ENCODE measurements at regions not wholly inside any gene's neighbourhood (a gene's known extent, or its start where the extent isn't known, plus 50 kb on each side); places are given as distances from the start of the nearest gene placed in this dataset.
"Not testable (repeated sequence)": the region's sequence is repeated elsewhere in the genome, so short reads cannot be mapped to it uniquely, and the experiment has no call there.

GRCh38 chr6:57915300-57915699, 597.9 kb downstream of the PRIM2 start:
- H3K4me1 ChIP-seq (ENCODE audit: insufficient read depth, low read length); H3K27me3 ChIP-seq (ENCODE audit: insufficient read depth, low read length); H3K4me3 ChIP-seq (ENCODE audit: low read length); H3K9me3 ChIP-seq (ENCODE audit: low read depth, low read length): not testable (repeated sequence)

- not testable (repeated sequence) for H3K4me3 ChIP-seq (ENCODE audit: low read length); H3K9me3 ChIP-seq (ENCODE audit: low read depth, low read length); H3K27me3 ChIP-seq (ENCODE audit: insufficient read depth, low read length); H3K4me1 ChIP-seq (ENCODE audit: insufficient read depth, low read length)
Observed at GRCh38 chr6:57942966-57943365, 625.5 kb downstream of the PRIM2 start.

- H3K27me3 ChIP-seq (ENCODE audit: insufficient read depth, low read length); H3K9me3 ChIP-seq (ENCODE audit: low read depth, low read length); H3K4me3 ChIP-seq (ENCODE audit: low read length); H3K4me1 ChIP-seq (ENCODE audit: insufficient read depth, low read length): not testable (repeated sequence)
Observed at GRCh38 chr6:57946084-57946768, 628.8 kb downstream of the PRIM2 start.

GRCh38 chr6:57946769-57947091, 629.3 kb downstream of the PRIM2 start:
- H3K27me3 ChIP-seq (ENCODE audit: insufficient read depth, low read length); H3K4me1 ChIP-seq (ENCODE audit: insufficient read depth, low read length); H3K4me3 ChIP-seq (ENCODE audit: low read length); H3K9me3 ChIP-seq (ENCODE audit: low read depth, low read length): not testable (repeated sequence)

GRCh38 chr6:57948481-57948880, 631.1 kb downstream of the PRIM2 start:
- H3K4me3 ChIP-seq (ENCODE audit: low read length); H3K4me1 ChIP-seq (ENCODE audit: insufficient read depth, low read length); H3K9me3 ChIP-seq (ENCODE audit: low read depth, low read length); H3K27me3 ChIP-seq (ENCODE audit: insufficient read depth, low read length): not testable (repeated sequence)

- not testable (repeated sequence) for H3K9me3 ChIP-seq (ENCODE audit: low read depth, low read length); H3K27me3 ChIP-seq (ENCODE audit: insufficient read depth, low read length); H3K4me1 ChIP-seq (ENCODE audit: insufficient read depth, low read length); H3K4me3 ChIP-seq (ENCODE audit: low read length)
Observed at GRCh38 chr6:57950430-57950829, 633.0 kb downstream of the PRIM2 start.

DNA sequence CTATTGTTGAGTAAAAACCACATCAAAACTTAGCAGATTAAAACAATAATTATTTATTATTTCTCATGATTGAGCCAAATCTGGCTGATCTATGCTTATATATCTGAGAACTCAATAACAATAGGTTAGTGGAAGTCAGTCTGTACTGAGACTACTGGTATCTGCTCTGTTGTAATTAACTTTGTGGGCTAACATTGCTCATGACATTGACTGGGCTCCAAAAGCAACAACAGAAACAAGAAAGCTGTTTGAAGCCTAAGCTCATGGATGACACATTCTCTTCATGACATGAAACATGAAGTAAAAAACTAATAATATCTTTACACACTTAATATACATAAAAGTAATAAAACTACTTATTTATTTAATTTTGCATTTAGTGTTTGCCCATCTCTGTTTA, 649.3 kb downstream of the PRIM2 start:
- not testable (repeated sequence) for H3K9me3 ChIP-seq (ENCODE audit: low read depth, low read length); H3K4me1 ChIP-seq (ENCODE audit: insufficient read depth, low read length); H3K27me3 ChIP-seq (ENCODE audit: insufficient read depth, low read length); H3K4me3 ChIP-seq (ENCODE audit: low read length)

DNA sequence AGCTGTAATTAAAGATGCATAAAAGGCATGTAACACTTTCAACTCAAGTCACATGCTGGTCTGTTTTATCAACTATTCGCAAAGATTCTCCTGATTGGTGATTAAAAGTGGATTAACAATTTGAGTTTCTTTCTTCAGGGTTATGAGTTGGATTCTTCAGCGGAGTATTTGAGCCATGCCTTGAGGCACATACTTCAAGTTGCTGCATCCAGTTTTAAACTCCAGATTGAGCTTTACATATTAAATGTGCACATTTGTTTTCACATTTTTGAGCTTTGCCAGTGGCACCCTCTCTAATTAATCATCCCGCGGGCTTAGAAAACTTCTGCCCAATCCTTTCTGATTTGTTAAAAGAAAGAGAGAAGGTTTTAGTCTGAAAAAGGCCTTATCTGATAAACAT, 654.5 kb downstream of the PRIM2 start:
- H3K9me3 ChIP-seq (ENCODE audit: low read depth, low read length); H3K4me1 ChIP-seq (ENCODE audit: insufficient read depth, low read length); H3K4me3 ChIP-seq (ENCODE audit: low read length); H3K27me3 ChIP-seq (ENCODE audit: insufficient read depth, low read length): not testable (repeated sequence)

GRCh38 chr6:57974653-57975052, 657.2 kb downstream of the PRIM2 start:
- Histone ChIP-seq H3K4me3 (ENCODE audit: low read length) (no peak overlapping the region), H3K9me3 (ENCODE audit: low read depth, low read length) (no peaks in the 10 kb centered on the region), H3K4me1 (ENCODE audit: insufficient read depth, low read length) (no peaks in the 10 kb centered on the region), H3K27me3 (ENCODE audit: insufficient read depth, low read length) (no peaks in the 10 kb centered on the region)

GRCh38 chr6:57975127-57975526, 657.7 kb downstream of the PRIM2 start:
- H3K9me3 ChIP-seq (ENCODE audit: low read depth, low read length); H3K4me3 ChIP-seq (ENCODE audit: low read length); H3K4me1 ChIP-seq (ENCODE audit: insufficient read depth, low read length); H3K27me3 ChIP-seq (ENCODE audit: insufficient read depth, low read length): not testable (repeated sequence)

DNA sequence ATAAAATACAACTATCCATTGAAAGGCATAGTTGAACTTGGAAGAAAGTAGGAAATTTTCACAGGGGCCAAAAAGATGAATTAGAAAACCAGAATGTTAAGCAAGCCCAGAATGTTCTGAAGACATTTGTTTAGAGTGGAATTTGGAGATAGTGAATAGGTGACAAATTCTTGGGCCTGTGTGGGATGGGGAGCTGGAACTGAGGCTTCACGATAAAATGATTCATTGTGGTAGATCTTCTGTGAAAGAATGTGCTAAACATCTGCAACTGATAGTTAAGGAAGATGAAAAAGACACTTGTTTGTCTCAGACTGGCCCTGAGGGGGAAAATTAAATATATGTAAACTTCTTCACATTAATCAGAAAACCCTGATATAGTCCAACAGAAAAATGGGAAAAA, 658.9 kb downstream of the PRIM2 start:
- not testable (repeated sequence) for H3K4me1 ChIP-seq (ENCODE audit: insufficient read depth, low read length); H3K9me3 ChIP-seq (ENCODE audit: low read depth, low read length); H3K27me3 ChIP-seq (ENCODE audit: insufficient read depth, low read length); H3K4me3 ChIP-seq (ENCODE audit: low read length)

GRCh38 chr6:57983603-57984002, 666.2 kb downstream of the PRIM2 start:
- not testable (repeated sequence) for H3K4me1 ChIP-seq (ENCODE audit: insufficient read depth, low read length); H3K9me3 ChIP-seq (ENCODE audit: low read depth, low read length); H3K27me3 ChIP-seq (ENCODE audit: insufficient read depth, low read length); H3K4me3 ChIP-seq (ENCODE audit: low read length)

DNA sequence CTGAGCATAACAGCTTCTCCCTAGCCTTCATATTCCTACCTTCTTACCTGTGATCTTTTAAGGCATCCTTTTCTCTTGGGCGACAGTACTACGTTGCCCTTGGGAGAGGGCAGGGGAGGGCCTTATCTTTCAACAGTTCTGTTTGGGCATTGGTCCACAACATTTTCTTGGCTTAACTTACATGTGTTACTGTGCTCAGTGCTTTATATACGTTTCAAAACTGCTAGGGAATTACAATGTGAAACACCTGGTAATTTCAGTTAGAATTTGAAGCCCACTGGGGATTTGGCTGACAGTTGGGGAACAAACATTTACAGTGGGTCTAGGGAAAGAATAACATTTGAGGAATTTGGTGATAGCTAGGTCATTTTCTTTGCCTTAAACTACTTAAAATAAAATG, 667.1 kb downstream of the PRIM2 start:
- H3K4me3 ChIP-seq (ENCODE audit: low read length); H3K4me1 ChIP-seq (ENCODE audit: insufficient read depth, low read length); H3K9me3 ChIP-seq (ENCODE audit: low read depth, low read length): not testable (repeated sequence)

DNA sequence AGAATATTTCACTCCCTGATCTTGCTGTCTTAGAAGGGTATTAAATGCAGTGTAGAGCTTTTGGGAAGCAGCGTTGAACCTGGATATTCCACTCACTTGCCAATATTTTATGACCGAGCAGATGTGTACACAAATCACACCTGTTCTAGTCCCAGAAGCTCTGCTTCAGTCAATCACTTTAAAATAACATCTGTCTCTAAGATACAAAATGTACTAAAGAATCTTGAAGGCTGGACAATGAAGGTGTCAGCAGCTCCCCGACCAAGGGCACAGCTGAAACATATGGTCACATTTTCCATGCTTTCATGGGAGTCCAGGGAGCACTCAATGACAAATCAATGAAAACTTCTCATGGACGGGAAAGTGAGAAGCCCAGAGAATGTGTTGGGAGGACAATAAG, 668.3 kb downstream of the PRIM2 start:
- H3K27me3 ChIP-seq (ENCODE audit: insufficient read depth, low read length): not testable (repeated sequence)

More for the DNA sequence above, 667.1 kb downstream of the PRIM2 start:
- H3K27me3 ChIP-seq (ENCODE audit: insufficient read depth, low read length): not testable (repeated sequence)

DNA sequence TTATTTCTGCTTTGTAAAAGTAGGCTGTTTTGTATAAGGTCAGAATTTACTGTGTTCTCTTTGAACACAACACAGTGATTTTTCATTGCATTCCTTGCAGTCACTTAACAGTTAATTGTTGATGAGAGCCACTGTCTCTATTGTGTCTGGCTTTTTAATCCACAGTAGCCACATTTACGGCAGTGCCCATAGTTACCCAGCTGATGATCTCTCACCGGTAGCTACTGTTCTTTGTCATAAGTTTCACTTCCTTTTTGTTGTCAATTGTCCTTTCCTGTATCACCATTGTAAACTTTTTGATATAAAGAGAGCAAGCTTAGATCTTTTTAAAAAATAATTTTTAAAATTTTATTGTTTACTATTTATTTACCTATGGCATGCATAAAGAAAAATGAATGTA, 669.2 kb downstream of the PRIM2 start:
- not testable (repeated sequence) for H3K9me3 ChIP-seq (ENCODE audit: low read depth, low read length); H3K27me3 ChIP-seq (ENCODE audit: insufficient read depth, low read length); H3K4me3 ChIP-seq (ENCODE audit: low read length); H3K4me1 ChIP-seq (ENCODE audit: insufficient read depth, low read length)

More for the DNA sequence above, 668.3 kb downstream of the PRIM2 start:
- not testable (repeated sequence) for H3K4me1 ChIP-seq (ENCODE audit: insufficient read depth, low read length); H3K4me3 ChIP-seq (ENCODE audit: low read length); H3K9me3 ChIP-seq (ENCODE audit: low read depth, low read length)

GRCh38 chr6:57989520-57990080, 672.2 kb downstream of the PRIM2 start:
- not testable (repeated sequence) for H3K9me3 ChIP-seq (ENCODE audit: low read depth, low read length); H3K4me1 ChIP-seq (ENCODE audit: insufficient read depth, low read length); H3K4me3 ChIP-seq (ENCODE audit: low read length); H3K27me3 ChIP-seq (ENCODE audit: insufficient read depth, low read length)

All from mononuclear cell (primary cell).